ENCODE measurements at regions not wholly inside any gene's neighbourhood (a gene's known extent, or its start where the extent isn't known, plus 50 kb on each side); places are given as distances from the start of the nearest gene placed in this dataset.

- DNase-seq (ENCODE audit: low read depth in 4 of 4, low spot score in 1 of 4), result no peak
Measured at GRCh38 chr2:20559277-20559676, 91.6 kb downstream of the HS1BP3 start.

DNA sequence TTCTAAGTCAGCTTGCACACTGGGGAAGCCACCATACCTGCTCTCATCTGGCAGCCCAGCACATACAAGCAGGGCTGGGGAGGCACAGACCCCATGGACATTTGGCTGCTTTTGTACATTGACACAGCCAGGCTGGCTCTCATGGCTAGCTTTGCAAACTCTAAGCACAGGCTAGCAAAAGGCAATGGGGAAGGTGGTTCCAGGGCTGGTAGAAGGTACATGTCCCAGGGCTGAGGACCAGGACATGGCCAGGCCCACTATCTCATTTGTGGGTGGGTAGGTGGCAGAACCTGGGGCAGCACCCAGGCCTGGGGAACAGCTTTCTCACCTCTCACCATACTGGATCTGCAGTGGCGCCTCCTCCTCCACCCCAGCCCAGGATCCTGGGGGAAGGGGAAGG, 90.9 kb downstream of the HS1BP3 start:
- no peak for DNase-seq (ENCODE audit: low read depth in 4 of 4, low spot score in 1 of 4)

- no peak for DNase-seq (ENCODE audit: low read depth in 4 of 4, low spot score in 1 of 4)
Measured at GRCh38 chr2:20560891-20561636, 89.8 kb downstream of the HS1BP3 start.

DNA sequence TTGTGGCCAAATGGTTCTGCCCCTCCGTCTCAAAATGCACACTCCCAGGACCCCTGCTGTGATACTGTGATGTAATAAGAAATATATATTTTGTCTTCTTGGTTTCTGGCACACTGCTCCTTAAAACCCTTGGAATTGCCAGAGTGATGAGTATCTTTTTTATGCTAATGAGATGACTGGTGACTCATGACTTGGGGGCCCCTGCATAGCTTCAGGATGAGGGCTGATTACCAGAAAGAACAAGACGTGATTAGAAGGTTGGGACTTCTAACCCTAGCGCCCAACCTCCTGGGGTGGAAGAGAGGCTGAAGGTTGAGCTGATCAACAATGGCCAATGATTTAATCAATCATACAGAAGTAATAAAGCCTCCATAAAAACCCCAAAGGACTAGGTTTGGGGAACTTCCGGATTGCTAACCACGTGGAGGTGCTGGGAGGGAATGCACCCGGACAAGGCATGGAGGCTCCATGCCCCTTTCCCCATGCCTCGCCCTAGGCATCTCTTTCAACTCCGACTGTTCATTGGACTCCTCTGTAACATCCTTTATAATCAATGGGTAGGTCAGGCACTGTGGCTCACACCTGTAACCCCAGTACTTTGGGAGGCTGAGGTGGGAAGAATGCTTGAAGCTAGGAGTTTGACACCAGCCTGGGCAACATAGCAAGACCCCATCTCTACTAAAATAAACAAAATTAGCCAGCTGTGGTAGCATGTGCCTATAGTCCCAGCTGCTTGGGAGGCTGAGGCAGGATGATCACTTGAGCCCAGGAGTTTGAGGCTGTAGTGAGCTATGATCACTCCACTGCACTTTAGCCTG, 89.1 kb downstream of the HS1BP3 start:
- DNase-seq (ENCODE audit: low read depth in 4 of 4, low spot score in 1 of 4), result no peak

GRCh38 chr2:20562540-20563225, 88.2 kb downstream of the HS1BP3 start:
- no peak for DNase-seq (ENCODE audit: low read depth in 4 of 4, low spot score in 1 of 4)

- no peak for DNase-seq (ENCODE audit: low read depth in 4 of 4, low spot score in 1 of 4)
Measured at GRCh38 chr2:20563251-20563650, 87.6 kb downstream of the HS1BP3 start.

- no peak for DNase-seq (ENCODE audit: low read depth in 4 of 4, low spot score in 1 of 4)
Measured at GRCh38 chr2:20563833-20564232, 87.1 kb downstream of the HS1BP3 start.

- DNase-seq (ENCODE audit: low read depth in 4 of 4, low spot score in 1 of 4), result no peak
Measured at GRCh38 chr2:20565101-20565622, 85.7 kb downstream of the HS1BP3 start.

DNA sequence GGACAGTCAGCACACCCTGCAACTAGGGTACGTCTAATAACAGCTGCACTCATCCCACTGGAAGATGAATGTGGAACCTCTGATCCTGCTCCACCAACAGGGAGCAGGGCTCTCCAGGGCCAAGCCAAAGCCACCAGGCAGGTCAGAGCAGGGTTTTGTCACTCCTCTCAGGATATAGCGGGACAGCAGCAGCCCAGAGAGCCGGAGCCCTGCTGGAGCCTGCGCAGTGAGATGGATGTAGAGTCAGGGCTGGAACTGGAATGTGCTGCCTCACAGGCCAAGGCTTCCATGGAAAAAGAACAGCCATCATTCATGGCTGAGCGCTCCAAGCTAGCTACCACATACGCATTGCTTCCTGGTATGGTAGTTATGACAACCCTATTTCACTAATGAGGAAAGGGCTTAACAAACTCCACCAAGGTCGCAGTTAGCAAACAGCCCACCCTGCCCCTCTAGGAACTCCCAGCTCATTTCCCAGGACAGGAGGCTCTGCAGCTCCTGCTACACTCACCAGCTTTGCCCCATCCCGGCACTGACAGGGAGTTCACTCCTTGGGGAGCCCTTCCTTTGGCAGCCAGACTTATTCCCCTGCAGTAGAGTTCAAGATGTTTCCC, 85.2 kb downstream of the HS1BP3 start:
- no peak for DNase-seq (ENCODE audit: low read depth in 4 of 4, low spot score in 1 of 4)

- DNase-seq (ENCODE audit: low read depth in 4 of 4, low spot score in 1 of 4), result no peak
Measured at GRCh38 chr2:20566331-20566730, 84.6 kb downstream of the HS1BP3 start.

- DNase-seq (ENCODE audit: low read depth in 4 of 4, low spot score in 1 of 4), result no peak
Measured at GRCh38 chr2:20567159-20567925, 83.6 kb downstream of the HS1BP3 start.
